Stimulated activated CD4-positive, alpha-beta T cell treated with anti-CD3 and anti-CD28 coated beads, Interleukin-15, amount 100 ng/mL, for 48 hours (primary cell): ENCODE measurements at regions not wholly inside any gene's neighbourhood (a gene's known extent, or its start where the extent isn't known, plus 50 kb on each side); places are given as distances from the start of the nearest gene placed in this dataset.

Experiments
- DNase-seq, 2 donors: peaks; one replicate each; pipeline ENCODE4 v3.0.0-alpha.2; 2020; ENCODE audit warnings: low read depth in 2 of 2

- no peak for DNase-seq
Observed at GRCh38 chr12:11946161-11946560, 124.6 kb upstream of the BCL2L14 start.

- DNase-seq = no peak
Observed at GRCh38 chr12:11947213-11947612, 123.5 kb upstream of the BCL2L14 start.

- DNase-seq = no peak
Observed at GRCh38 chr12:11949738-11950411, 120.9 kb upstream of the BCL2L14 start.

GRCh38 chr12:11951209-11951608 lies 119.5 kb upstream of the BCL2L14 start:
- no peak for DNase-seq

- DNase-seq = no peak
Observed at GRCh38 chr12:11953523-11953922, 117.2 kb upstream of the BCL2L14 start.

- DNase-seq = no peak
Observed at GRCh38 chr12:11954181-11954580, 116.6 kb upstream of the BCL2L14 start.

- peak; percentile 34 to 41 for DNase-seq
Observed at GRCh38 chr12:11958221-11959091, 112.3 kb upstream of the BCL2L14 start.

GRCh38 chr12:11959117-11959823 lies 111.5 kb upstream of the BCL2L14 start:
- no peak for DNase-seq

DNA sequence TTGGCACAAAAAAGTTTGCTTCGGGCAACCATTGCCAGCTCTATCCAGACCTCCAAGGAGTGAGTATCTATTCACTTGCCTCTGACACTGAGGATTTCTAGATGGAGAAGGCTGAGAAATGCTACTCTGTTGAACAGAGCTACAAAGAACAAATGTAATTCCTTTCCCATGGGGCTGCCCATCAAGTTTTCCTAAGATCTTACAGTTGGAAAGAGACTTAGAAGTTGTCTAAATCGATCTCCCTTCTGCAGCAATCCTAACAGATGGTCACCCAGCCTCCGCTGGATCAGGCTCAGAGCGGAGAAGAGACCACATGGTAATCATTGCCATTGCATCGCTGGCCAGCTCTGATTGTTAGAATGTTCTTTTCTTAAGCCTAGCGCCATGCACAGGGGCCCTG lies 110.1 kb upstream of the BCL2L14 start:
- DNase-seq = no peak

DNA sequence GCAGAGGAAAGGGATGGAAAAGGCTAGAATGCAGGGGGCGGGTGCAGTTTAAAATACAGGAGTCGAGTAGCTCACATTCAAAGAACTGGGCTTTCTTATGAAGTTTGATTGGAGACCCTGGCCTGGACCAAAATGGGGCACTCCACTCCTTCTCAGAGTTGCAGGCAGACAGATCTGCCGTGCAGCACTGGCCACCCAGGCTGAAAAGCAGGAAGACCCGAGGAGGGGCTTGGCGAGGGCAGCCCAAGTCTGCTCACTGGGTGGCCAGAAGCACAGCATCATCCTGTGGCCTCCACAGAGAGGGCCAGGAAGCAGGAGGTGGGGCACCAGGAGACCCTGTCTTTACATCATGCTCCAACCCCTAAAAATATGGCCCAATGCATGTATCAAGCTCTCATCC lies 109.1 kb upstream of the BCL2L14 start:
- no peak for DNase-seq

DNA sequence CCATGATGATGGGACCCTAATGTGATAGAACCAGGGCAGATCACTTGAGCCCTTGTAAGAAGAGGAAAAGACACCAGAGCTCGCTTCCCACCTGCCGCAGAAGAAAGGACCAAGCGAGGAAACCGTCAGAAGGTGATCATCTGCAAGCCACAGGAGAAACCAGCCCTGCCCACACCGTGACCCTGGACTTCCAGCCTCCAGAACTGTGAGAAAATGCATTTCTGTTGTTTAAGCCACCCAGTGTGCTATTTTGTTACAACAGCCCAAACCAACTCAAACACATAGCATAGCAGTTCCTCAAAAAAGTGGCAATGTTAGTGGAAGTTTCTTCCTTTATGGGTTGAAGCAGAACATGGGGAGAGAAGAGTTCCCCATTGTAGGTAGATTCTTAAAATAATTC lies 107.9 kb upstream of the BCL2L14 start:
- no peak for DNase-seq

- no peak for DNase-seq
Observed at GRCh38 chr12:11963841-11964471, 106.8 kb upstream of the BCL2L14 start.

- no peak for DNase-seq
Observed at GRCh38 chr12:11965258-11965910, 105.4 kb upstream of the BCL2L14 start.

DNA sequence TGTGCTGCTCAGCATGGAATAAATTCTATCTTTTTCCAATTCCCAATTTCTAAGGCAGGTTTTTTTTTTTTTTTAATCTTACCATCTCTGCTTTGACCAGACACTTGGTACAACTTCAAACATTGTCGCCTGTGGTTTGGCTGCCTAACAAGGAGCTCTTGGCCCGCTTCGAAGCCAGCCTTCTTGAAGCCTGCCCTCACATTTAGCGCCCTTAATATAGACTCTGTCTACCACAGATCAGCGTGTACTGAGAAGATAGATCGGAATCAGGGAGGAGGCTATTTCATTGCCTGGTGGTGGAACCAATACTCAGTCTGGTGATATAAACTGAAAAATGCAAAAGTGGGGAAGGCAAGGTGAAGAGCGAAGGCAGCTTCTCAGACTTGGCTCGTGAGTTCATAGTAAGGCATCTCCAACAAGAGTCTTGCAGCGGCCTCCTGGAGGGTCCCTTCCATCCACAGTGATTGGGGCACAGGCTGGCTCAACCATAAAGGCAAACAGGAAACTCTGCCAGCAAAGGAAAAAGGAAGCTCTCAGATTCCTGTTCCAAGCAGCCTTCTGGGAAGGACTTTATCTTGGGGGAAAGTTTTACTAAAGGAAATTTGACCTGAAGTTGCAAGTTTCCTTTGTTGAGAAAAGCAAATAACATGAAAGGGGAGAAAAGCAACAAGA lies 103.2 kb upstream of the BCL2L14 start:
- DNase-seq = no peak

GRCh38 chr12:11968048-11968383 lies 102.7 kb upstream of the BCL2L14 start:
- DNase-seq = no peak

DNA sequence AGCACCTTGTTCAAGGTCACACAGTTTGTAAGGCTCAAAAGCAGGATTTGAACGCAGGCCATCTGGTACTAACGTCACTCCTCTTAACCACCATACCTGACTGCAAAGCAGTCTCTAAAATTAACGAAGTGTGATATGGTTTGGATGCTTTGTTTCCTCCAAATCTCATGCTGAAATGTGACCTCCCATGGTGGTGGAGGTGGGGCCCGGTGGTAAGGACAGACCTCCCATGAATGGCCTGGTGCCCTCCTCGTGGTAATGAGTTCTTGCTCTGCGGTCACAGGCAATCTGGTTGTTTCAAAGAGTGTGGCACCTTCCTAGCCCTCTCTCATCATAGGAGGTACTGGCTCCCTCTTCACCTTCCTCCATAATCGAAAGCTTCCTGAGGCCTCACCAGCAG lies 102.2 kb upstream of the BCL2L14 start:
- DNase-seq = no peak

DNA sequence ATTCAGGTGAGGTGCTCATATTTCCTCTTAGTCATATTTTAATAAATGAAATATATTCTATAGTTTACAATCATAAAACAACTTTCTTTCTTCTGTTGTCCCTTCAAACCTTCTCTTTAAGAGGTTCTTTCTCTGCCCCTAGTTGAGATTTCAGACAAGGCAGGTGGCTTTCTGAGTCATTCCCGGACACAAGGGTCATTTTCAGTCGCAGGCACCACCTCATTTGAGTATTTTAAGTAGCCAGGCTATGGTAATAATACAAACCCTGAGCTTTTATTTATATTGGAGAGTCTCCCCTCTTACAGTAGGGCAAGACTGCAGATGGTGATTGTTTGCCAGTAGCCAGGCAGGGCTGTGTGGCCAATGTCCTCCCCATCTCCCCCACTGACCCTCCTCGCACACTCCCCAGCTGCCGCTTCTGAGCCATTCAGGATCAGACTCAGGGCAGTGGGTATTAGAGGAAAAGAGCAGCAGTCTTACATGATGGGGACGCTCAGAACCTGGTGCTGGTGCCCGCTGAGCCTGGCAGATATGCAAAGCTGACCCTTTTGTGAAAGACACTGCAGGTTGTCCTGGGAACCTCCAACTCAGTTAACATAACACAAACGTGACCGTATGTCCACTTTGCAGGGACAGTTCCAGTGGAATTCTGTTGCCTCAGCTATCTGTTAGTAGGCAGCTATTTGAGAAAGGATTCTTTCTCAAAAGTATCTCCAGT lies 101.1 kb upstream of the BCL2L14 start:
- DNase-seq = no peak

DNA sequence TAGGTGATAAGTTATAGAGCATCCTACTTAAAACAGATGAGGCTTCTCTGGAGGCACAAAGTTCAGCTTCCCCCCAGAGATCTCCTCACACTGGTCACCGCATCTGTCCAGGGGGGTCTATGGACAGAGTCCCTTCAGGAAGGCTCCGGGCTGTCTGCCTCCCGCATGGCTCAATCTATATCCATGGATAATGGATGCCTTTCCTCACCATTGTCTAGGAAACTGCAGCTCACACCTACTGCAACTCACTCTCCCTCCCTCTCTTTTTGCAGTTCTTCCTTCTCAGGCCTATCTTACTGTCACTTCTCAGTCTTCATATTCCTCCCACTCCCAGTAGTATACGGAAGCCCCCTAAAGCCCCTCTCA lies 100.6 kb upstream of the BCL2L14 start:
- DNase-seq = no peak

DNA sequence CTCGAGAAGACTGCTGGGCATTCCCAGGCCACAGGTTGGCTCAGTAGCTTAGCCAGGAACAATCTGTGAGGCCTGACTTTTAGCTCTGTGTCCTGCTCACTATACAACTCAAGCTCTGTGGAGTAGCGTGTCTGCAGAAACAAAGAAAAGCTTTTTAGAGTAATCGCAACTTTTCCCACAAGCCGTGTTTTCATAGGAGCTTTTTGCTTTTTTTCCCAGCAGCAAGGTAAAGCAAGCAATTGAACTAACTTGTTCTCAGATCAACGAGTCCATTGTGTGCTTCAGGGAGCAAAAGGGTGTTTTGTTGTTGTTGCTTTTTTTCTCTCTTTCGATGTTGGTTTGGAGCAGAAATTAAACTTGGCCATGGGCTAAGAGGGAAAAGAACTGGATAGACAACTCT lies 97.3 kb upstream of the BCL2L14 start:
- DNase-seq = no peak

DNA sequence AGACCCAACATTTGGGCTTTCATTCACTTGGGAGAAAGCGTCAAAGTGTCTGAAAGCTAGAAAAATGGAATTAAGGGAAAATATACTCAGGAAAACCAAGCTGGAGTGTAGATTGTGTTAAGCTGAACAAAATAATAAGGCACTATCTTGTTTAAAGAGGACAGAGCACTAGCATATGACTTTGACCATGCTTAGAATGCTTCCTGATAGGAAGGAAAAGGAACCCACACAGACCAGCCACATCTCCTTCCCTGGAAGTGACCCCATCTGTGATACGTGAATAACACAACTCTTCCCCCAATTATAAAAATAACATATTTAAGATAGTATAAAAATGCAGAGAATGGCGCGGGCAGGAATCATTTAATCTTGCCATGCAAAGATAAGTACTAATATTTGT lies 94.7 kb upstream of the BCL2L14 start:
- no peak for DNase-seq
